Ecto neural progenitor cell (in vitro differentiated cells): ENCODE measurements at regions not wholly inside any gene's neighbourhood (a gene's known extent, or its start where the extent isn't known, plus 50 kb on each side); places are given as distances from the start of the nearest gene placed in this dataset.
"Not testable (repeated sequence)": the region's sequence is repeated elsewhere in the genome, so short reads cannot be mapped to it uniquely, and the experiment has no call there.

Source experiments
- DNase-seq: peaks from one replicate; pipeline ENCODE4 v3.0.0-alpha.2; 2018; ENCODE audit warnings: low spot score

DNA sequence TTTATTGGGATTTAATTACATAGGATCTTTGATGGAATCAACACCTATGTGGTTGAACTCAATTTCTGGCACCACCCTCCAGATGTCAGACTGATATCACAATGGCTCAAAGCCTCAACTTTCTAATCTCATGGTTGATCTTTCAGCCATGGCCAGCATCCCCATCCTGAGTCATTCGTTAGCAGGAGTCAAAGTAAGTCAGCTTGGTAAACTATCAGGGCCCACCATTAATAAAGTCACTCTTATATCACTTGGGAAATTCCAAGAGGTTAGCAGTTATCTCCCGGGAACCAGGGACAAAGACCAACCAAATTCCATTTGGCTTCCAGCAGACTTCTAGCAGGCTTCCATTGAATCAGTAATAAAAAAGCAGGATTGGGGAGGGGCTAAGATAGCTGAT, 50.7 kb upstream of the TNFSF4 start:
- no peak for DNase-seq

DNA sequence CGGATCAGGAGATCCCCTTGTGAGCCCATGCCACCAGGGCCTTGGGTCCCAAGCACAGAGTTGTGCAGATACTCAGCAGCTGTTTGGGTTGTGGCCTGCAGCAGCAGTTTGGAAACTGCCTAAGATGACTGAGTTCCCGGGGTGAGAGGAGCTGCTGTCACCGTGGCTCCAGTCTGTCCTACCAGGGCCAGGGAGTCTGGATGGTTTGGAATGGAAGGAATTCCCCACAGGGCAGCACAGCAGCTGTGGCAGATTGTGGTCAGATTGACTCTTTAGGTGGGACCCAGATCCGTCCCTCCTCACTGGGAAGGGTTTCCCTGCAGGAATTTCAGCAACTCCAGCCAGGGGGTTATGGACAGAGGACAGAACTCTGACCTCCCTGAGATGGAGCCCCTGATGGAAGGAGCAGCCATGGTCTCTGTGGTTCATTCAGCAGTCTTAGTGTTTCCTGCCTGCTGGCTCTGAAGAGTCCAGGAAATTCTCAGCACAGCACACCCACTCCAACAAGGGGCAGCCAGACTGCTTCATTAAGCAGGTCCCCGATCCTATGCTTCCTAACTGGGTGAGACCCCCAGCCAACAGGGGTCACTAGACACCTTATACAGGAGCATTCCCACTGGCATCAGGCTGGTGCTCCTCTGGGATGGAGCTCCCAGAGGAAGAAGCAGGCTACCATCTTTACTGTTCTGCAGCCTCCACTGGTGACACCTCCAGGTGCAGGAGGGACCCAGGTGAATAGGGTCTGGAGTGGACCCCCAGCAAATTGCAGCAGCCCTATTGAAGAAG, 51.5 kb upstream of the TNFSF4 start:
- DNase-seq, result no peak

DNA sequence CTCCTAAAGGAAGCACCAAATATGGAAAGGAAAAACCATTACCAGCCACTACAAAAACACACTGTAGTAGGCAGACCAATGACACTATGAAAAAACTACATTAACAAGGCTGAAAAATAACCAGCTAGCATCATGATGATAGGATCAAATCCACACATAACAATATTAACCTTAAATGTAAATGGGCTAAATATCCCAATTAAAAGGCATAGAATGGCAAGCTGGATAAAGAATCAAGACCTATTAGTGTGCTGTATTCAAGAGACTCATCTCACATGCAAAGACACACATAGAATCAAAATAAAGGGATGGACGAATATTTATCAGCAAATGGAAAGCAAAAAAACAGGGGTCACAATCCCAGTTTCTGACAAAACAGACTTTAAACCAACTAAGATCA, 53.2 kb upstream of the TNFSF4 start:
- not testable (repeated sequence) for DNase-seq

DNA sequence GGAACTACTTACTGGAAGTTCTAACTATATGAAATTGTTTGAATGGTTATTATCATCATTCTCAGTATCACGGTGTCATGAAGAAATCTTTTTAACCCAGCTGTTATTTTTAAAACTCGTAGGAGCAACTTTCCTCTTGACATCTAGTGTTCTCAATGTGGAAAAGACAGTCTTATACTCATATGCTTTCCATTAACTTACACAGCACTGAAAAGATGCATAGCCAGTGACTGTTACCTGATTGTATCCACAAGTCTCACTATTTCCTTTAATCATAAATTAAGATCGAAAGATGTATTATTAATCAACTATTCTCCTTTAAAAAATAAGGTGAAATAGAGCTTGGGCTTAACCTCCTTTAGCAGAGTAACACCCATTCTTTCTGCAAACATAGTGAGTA, 59.7 kb upstream of the TNFSF4 start:
- no peak for DNase-seq

DNA sequence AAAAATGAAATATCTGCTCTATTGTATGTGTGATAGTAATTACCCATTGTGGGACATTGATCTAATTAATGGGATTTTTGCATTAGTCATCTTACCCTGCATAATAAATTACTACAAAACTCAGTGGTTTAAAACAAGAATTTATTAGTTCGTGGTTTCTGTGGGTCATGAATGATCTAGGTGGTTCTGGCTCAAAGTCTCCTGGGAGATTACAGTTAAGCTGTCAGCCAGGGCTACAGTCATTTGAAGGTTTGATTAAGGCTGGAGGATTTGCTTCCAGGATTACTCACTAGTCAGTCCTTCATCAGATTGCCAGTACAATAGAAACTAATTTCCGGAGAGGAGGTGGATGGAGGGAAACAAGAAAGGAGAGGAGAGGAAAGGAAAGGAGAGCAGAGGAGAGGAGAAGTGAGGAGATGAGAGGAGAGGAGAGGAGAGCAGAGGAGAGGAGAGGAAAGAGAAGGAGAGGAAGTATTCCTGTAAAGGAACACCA, 60.4 kb upstream of the TNFSF4 start:
- no peak for DNase-seq

DNA sequence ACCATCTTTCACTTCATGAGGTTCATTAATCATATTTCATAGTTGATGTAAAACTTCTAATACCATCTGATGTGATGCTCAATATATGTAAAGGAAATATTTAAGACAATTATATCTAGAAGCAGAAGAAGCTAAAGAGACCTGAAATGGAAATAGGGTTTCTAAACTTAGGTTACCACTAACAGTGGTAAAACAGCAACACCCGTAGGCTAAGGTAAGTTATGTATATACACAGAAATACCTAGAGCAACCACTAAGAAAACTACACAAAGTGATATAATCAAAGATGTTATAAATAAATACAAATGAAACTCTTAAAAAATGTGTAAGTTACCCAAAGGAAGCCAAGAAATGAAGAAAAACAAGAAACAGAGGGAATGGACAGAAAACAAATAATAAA, 61.1 kb upstream of the TNFSF4 start:
- no peak for DNase-seq

DNA sequence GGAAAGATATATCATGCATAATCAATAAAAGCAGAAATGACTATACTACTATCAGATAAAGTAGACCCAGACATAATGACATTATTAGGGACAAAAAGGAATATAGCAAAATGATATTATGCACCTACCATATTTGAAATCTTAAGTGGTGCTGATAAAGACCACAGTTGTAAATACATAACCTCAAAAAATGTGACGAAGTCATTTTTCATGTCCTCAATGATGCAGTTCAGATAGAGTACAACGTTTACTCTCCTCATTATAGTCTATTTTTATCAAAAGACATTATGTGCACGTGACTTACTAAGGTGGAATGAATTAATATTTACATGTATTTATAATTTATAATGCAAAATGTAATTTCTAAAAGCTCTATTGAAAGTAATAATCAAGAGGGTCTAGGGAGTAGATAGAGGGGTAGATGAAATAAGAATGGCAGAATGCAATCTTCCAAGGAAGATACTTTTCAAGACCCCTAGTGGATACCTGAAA, 61.7 kb upstream of the TNFSF4 start:
- no peak for DNase-seq

DNA sequence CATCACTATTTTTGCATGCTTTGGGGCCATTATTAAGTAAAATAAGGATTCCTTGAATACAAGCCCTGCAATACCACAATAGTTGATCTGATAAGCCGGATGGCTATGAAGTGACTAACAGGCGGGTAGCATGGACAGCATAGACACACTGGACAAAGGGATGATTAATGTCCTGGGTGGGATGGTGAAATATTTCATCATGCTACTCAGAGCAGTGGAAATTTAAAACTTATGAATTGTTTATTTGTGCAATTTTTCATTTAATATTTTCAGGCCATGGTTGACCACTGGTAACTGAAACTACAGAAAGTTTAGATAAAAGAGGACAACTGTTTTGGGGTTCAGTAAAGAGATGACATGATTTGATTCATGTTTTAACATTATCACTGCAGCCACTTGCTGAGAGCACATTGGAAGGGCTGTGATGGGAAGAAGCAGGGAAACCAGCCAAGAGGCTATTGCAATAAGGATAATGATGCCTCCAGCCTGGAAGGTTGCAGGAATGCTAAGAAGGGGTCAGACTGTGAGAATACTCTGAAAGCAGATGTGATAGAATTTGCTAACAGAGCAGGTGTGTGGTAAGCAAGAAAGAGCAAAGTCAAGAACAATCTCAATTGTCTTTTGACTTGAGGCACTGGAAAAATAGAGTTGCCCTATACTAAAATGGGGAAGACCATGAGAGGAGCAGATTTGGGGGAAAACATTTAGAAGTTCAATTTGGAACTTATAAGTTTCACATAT, 62.5 kb upstream of the TNFSF4 start:
- no peak for DNase-seq

DNA sequence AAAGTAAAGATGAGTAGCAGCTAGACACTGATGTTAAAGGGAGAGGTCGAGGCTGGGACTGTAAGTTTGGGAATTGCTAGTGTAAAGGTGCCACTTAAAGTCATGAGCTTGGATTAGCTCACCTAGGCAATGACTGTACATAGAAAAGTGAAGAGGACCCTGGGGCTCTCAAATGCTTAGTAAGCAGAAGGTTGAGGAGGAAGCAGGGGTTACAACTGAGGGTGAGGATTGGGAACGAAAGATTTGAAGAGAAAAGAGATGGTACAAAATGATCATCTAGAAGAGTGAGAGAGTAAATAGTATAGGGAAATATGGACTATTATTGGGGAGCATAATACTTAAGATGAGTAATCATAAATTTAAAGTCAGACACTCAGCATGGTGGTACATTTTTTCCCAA, 63.1 kb upstream of the TNFSF4 start:
- DNase-seq, result no peak

DNA sequence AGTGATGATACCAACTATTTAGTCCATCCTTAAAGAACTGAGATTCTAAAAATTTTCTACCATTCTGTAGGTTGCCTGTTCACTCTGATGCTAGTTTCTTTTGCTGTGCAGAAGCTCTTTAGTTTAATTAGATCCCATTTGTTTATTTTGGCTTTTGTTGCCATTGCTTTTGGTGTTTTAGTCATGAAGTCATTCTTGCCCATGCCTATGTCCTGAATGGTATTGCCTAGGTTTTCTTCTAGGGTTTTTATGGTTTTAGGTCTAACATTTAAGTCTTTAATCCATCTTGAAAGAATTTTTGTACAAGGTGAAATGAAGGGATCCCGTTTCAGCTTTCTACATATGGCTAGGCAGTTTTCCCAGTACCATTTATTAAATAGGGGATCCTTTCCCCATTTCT, 63.9 kb upstream of the TNFSF4 start:
- not testable (repeated sequence) for DNase-seq

DNA sequence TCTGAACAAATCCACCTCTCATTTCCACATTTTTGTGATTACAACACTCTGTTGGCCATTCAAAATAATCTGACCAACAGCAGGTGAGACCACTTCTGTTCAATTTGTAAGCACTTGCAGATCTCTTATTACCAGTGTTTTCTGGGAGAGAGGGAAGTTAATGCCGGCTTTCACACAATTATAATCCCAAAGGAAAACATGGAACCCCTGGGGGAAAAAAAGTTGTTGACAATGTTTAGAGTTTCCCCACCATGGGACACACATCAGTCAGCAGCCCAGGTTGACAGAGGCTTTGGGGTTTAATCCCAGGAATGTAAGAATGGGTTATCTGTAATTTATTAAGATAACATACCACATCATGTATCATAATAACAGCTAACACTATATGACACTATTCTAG, 68.4 kb upstream of the TNFSF4 start:
- DNase-seq, result no peak

DNA sequence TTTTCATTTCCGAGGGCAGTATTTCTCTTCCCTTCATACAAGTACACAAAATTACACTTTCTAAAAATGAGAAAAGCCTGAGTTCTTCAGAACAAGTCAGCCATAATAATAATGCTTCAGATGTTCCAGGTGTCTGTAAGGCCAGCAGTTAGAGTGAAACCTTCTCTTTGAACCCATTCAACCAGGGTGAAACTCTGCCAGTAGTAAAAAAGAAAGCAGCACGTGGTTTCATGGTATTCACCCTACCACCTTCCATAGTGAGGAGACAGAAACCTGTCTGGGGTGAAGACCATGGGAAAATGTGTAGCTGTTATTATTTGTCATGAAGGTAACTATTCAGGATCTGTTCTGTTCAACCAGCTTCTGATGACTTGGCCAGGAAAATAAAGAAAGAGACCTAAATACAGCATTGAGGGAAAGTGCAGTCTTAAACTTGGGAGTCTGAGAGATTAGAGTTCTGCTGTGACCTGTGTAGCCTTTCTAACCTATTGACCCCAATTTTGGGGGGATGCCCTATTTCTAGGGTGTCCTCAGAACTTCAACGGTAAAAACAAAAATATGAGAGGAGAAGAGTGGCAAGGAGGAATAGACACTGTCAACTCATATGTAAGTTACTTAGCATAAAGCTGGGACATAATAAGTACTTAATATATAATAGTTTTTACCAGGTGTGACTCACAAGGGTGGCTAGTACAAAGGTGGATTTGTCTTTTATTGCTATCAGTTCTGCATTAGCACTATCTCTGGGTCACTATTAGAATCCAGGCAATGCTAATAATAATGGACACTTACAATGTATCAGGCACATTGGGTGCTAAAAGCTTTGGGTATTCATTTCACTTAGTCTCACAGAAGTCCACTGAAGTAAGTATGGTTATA, 70.0 kb upstream of the TNFSF4 start:
- DNase-seq, result no peak

DNA sequence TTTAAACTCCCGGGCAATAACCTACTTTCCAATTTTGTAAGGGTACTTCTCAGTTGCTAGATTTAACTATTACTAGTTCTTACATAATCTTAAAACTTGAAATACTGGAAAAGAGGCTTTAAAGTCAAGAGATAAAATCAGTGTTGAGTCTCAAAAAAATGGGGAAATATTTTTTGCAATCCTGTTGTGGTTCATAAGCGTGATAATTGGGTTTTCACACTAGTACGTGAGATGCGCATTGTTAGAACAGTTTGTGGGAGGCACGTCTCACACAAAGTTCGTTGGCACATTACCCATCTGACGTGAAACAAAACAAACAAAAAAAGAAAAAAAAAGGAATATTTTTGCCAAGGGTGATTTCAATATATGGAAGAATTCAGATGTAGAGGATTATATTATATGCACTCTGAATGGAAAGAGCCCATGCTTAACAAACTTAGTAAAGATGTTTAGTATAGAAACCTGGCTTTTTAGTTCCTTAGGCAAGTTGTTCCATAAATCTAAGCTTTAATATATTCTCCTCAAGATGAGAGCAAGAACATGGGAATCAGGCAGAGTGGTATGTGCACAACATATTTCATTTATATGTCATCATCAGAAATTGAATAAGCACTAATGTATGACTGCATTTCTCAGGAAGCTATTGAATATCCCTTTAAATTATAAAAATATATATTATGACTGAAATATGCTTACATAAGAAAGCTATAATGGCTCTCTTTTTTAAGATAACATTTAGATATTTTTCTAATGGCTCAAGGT, 73.9 kb upstream of the TNFSF4 start:
- DNase-seq, result no peak

DNA sequence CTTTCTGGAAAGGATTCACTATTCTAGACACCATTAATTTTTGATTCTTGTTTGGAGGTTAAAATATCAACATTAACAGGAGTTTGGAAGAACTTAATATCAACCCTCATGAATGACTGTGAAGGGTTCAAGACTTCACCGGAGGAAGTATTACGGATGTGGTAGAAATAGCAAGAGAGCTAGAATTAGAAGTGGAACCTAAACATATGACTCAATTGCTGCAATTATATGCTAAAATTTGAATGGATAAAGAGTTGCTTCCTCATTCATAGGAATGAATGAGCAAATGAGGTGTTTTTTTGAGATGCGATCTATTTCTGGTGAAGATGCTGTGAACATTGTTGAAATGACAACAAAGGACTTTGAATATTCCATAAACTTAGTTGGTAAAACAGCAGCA, 77.9 kb upstream of the TNFSF4 start:
- DNase-seq, result no peak

DNA sequence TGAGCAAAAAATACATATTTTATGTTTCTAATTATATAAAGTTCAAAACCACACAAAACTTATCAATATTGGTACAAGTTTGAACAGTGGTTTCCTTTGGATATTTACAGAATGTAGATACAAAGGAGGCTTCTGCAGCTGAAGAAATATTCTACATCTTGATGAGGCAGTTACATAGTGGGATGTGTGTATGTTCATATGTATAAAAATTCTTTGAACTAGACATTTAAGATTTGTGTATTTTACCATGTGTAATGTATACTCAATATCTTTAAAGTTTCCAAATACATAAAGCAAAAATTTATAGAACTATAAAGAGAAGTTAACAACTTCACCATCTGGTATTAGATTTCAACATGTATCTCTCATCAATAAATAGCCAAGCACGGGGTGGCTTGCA, 80.7 kb upstream of the TNFSF4 start:
- no peak for DNase-seq

DNA sequence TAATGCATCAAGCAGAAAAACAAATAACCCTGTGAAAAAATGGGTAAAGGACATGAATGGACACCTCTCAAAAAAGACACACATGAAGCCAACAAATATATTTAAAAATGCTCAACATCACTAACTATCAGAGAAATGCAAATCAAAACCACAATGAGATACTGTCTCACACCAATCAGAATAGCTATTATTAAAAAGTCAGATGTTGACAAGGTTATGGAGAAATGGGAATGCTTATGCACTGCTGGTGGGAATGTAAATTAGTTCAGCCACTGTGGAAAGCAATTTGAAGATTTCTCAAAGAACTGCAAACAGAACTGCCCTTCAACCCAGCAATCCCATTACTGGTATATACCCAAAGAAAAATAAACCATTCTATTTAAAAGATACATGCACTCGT, 86.6 kb upstream of the TNFSF4 start:
- no peak for DNase-seq

DNA sequence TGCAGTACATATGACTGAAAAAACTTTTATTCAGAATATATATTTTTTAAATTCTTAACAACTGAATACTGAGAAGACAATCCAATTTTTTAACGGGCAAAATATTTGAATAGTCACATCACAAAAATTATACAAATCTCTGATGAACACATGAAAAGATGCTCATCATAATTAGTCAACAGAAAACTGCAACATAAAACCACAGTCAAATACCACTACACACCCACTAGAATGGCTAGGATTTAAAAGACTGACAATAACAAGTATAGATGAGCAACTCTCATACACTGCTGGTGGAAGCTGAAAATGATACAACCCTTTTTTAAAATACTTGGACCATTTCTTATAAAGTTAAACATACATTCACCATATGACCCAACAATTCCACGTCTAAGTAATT, 87.7 kb upstream of the TNFSF4 start:
- no peak for DNase-seq

DNA sequence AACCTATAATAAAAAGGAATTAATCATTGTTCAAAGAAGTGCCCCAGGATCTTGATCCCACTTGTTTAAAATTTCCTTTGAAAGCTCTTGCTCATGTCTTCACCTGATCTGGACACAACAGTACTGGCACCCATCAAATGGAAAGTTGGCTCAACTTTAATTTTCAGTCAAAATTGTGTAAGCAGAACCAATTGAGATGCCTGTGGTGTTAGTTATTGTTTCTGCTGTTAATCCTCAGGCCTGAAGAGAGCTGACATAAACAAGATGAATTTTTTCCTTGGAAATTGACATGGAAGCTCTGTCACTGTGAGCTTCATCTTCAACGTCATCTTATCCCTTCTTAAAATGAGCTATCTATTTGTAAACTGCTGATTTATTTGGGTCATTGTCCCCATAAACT, 88.3 kb upstream of the TNFSF4 start:
- no peak for DNase-seq

DNA sequence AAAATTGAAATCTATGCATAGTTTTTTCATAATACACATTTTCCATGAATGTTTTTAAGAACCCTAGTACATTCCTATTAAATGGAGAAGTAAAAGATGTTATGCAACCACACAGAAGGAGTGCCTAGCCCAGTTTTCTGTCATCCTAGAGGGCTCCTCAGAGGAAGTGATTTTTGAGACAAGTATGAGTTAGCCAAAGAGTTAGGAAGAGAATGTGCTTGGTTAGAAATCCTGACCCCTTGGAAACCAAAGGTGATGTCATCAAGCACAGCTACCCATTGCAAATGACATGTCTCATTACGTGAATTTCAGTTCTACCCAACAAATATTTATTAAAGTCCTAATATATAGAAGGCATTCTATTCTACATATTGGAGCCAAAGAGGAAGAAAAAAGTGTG, 88.9 kb upstream of the TNFSF4 start:
- no peak for DNase-seq

DNA sequence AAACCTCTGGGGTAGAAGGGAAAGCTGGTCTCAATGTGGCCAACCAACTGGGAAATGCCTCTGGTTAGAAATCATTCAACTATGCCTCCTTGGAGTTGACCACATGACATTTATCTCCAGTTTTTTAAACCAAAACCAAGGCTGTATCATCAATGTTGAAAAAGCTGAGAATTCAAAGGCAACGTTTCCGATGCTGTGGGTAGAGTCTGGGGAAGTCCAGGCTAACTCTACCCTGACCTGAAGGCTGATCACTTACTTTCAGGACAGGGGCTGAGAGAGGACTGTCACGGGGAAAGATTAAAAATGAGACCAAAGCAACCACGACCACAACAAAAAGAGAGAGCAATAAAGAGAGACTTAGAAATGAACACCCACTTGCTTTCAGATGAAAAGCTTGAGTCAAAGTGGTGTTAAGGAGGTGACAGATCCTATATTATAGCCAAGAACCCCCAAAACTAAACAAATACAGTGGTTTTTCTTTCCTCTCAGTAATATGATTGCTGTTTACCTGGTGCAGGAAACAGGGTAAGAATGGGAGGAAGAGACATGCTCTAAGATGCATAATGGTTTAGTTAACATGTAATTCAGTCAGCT, 90.8 kb upstream of the TNFSF4 start:
- DNase-seq, result no peak
